Gastrocnemius medialis (tissue), 4 donors: ENCODE measurements at regions not wholly inside any gene's neighbourhood (a gene's known extent, or its start where the extent isn't known, plus 50 kb on each side); places are given as distances from the start of the nearest gene placed in this dataset.

ENCODE experiments used
- CTCF ChIP-seq, 5 experiments: fragments of 450-650 bp in 3 of 5; fragments of 200-600 bp in 2 of 5; sonication (generic) in 2 of 5; IDR thresholded peaks in 4 of 5; conservative IDR thresholded peaks in 1 of 5; 1 replicate in 4 of 5; 2 replicates in 1 of 5; pipeline ENCODE4 v1.5.1; 2016 to 2019; ENCODE audit warnings: antibody characterized with exemption in 5 of 5, mild to moderate bottlenecking in 3 of 5, moderate library complexity in 3 of 5
- POLR2A ChIP-seq, 2 donors: fragments of 450-650 bp; IDR thresholded peaks; one replicate each; pipeline ENCODE4 v1.6.1; 2017; ENCODE audit warnings: antibody characterized with exemption in 2 of 2, mild to moderate bottlenecking in 2 of 2, moderate library complexity in 2 of 2

DNA sequence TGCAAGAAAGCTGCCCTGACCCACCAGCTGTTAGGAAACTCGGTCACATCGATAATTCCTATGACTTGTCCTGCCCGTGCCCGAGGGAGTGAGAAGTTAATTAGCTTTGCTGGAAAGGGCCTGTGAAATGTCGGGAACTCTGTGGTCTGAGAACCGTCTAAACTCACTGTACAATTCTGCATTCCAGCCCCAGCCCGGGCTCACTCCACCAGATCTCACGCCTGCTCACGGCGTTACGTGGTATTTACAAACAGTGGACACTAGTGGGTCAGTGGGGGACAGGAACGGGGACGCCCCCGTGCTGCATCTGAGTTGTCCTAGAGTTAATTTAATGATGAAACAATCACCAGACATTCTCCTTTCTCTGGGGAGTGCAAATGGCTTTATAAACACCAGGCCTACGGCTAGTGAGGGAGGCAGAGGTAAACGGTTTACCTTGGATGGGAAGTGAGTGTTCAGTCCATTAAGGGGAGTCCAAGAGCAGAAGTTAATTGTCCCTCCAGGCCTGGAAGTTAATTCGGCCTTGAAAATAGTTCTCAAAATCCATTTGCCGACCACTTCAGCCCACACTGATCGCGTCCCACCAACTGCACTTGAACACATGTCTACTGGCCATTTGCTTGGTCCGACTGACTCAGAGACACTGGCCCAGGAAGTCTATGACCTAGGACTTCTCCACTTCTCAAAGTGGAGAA, 93.5 kb upstream of the MED13L start:
- TF ChIP-seq CTCF (IDR thresholded peaks at IDR 0.05 in 4 of 5, conservative IDR thresholded peaks at IDR 0.05 in 1 of 5), result no peak
- no peak for TF ChIP-seq POLR2A (IDR thresholded peaks at IDR 0.05)
